Fibroblast of lung (primary cell): ENCODE measurements at regions not wholly inside any gene's neighbourhood (a gene's known extent, or its start where the extent isn't known, plus 50 kb on each side); places are given as distances from the start of the nearest gene placed in this dataset.

ENCODE experiments used
- DNase-seq, 2 donors: peaks; one replicate each; pipeline versions ENCODE4 v3.0.0 to v3.0.0-alpha.2; 2010; ENCODE audit warnings: low read depth in 2 of 2
- H2AFZ ChIP-seq: 2 replicates; pipeline ENCODE4 v1.5.1; 2012; ENCODE audit warnings: low read length, control low read depth, inconsistent platforms
- H3K27ac ChIP-seq: 2 replicates; pipeline ENCODE4 v1.5.1; 2011; ENCODE audit warnings: low read length, control low read depth; ENCODE audit not compliant: insufficient read depth
- H3K27me3 ChIP-seq: 2 replicates; pipeline ENCODE4 v1.5.1; 2011; ENCODE audit warnings: mild to moderate bottlenecking, low read length; ENCODE audit not compliant: control insufficient read depth, insufficient read depth
- H3K36me3 ChIP-seq: 2 replicates; pipeline ENCODE4 v1.5.1; 2011; ENCODE audit warnings: low read length; ENCODE audit not compliant: control insufficient read depth, insufficient read depth
- H3K4me1 ChIP-seq: 2 replicates; pipeline ENCODE4 v1.5.1; 2011; ENCODE audit warnings: low read length; ENCODE audit not compliant: control insufficient read depth, insufficient read depth; ENCODE audit errors: extremely low read depth
- H3K4me2 ChIP-seq: 2 replicates; pipeline ENCODE4 v1.5.1; 2011; ENCODE audit warnings: low read length, control low read depth; ENCODE audit not compliant: insufficient read depth; ENCODE audit errors: extremely low read depth
- H3K4me3 ChIP-seq, 4 experiments: fragments of 200-600 bp in 1 of 4; sonication (generic) in 1 of 4; replicated peaks in 1 of 4; 2 replicates each; pipeline ENCODE4 v1.5.1; 2011 to 2016; ENCODE audit warnings: low read length in 4 of 4, low read depth in 3 of 4, mild to moderate bottlenecking in 3 of 4, control low read depth in 2 of 4, inconsistent platforms in 1 of 4, mixed read lengths in 1 of 4; ENCODE audit not compliant: insufficient read depth in 1 of 4; ENCODE audit errors: control extremely low read depth in 1 of 4
- H3K79me2 ChIP-seq: 2 replicates; pipeline ENCODE4 v1.5.1; 2012; ENCODE audit warnings: mild to moderate bottlenecking, low read length, inconsistent platforms; ENCODE audit not compliant: control insufficient read depth, insufficient read depth
- H3K9ac ChIP-seq: 2 replicates; pipeline ENCODE4 v1.5.1; 2011; ENCODE audit warnings: mild to moderate bottlenecking, low read length, control low read depth; ENCODE audit not compliant: insufficient read depth
- H3K9me3 ChIP-seq: 2 replicates; pipeline ENCODE4 v1.5.1; 2012; ENCODE audit warnings: low read depth, low read length; ENCODE audit not compliant: control insufficient read depth, insufficient read depth
- H4K20me1 ChIP-seq: 2 replicates; pipeline ENCODE4 v1.5.1; 2011; ENCODE audit warnings: low read length; ENCODE audit not compliant: control insufficient read depth, insufficient read depth; ENCODE audit errors: extremely low read depth
- CTCF ChIP-seq, 2 donors: IDR thresholded peaks in 1 of 2; conservative IDR thresholded peaks in 1 of 2; 1 replicate in 1 of 2; 2 replicates in 1 of 2; pipeline ENCODE4 v1.5.1; 2011 to 2012; ENCODE audit warnings: low read length in 2 of 2, control low read depth in 1 of 2, inconsistent platforms in 1 of 2, low read depth in 1 of 2, mild to moderate bottlenecking in 1 of 2
- EZH2 ChIP-seq: IDR thresholded peaks from 2 replicates; pipeline ENCODE4 v1.5.1; 2012; ENCODE audit warnings: low read length, control low read depth, mild to moderate bottlenecking; ENCODE audit errors: missing control alignments

DNA sequence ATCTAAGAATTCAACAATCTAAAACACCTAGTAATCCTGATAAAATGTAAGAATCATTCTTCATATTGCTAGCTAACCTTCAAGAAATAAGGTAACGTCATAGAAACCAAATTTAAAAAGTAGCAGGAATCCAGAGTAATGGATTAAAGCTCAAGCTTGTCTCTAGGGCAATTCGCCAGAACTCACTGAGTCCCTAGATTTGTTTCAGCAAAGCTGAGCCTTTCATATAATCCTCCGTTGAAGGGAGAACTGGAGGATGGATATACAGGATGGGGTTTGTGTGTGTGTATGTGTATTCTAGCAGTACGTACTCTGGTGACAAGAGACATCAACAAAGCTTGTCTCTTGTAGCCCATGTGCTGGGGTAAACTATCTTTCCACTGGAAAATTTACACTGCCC, 2173.5 kb upstream of the AGA start:
- no peak for DNase-seq
- Histone ChIP-seq H3K27me3 (no peaks in the 10 kb centered on the region), H3K9me3 (no peaks in the 10 kb centered on the region), H4K20me1 (no peaks in the 10 kb centered on the region), H3K4me3 (no peak overlapping the region), H3K9ac (no peak overlapping the region), H3K27ac (no peak overlapping the region), H3K4me2 (no peak overlapping the region), H2AFZ (no peak overlapping the region), H3K4me1 (no peaks in the 10 kb centered on the region), H3K36me3 (no peaks in the 10 kb centered on the region), H3K79me2 (no peaks in the 10 kb centered on the region)
- TF ChIP-seq EZH2, result no peak
- TF ChIP-seq CTCF (conservative IDR thresholded peaks at IDR 0.05 in 1 of 2, IDR thresholded peaks at IDR 0.05 in 1 of 2; ENCODE audit: low read depth in 1 of 2, low read length in 2 of 2), result no peak

DNA sequence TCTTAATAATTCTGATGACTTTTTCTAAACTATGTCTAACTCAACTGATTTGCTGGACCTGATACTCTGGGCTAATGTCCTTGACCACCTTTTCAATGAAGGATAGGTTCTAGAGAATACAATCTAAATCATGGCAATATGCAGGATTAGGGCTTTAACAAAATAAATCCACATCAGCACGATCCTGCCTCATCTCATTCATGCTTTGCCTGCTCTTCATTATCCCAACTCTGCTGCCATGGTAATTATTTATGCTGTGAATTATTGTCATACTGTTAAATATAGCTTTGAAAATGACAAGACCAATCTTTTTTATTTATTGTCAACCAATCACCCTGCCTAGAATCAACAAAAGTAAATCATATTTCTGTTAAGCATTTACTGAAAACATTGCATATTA, 2176.7 kb upstream of the AGA start:
- H3K4me1 ChIP-seq, result no peaks in the 10 kb centered on the region
- H3K36me3 ChIP-seq, result no peaks in the 10 kb centered on the region
- H3K4me2 ChIP-seq, result no peak overlapping the region
- TF ChIP-seq EZH2 (no peak), CTCF (conservative IDR thresholded peaks at IDR 0.05 in 1 of 2, IDR thresholded peaks at IDR 0.05 in 1 of 2; ENCODE audit: low read depth in 1 of 2, low read length in 2 of 2) (no peak)
- H2AFZ ChIP-seq, result no peak overlapping the region
- H3K79me2 ChIP-seq, result no peaks in the 10 kb centered on the region
- no peak overlapping the region for H3K27ac ChIP-seq
- DNase-seq, result no peak
- no peak overlapping the region for H3K9ac ChIP-seq
- H3K9me3 ChIP-seq, result no peaks in the 10 kb centered on the region
- H3K4me3 ChIP-seq, result no peak overlapping the region
- H4K20me1 ChIP-seq, result no peaks in the 10 kb centered on the region
- H3K27me3 ChIP-seq, result no peaks in the 10 kb centered on the region

GRCh38 chr4:179624768-179625181, 2182.5 kb upstream of the AGA start:
- Histone ChIP-seq H3K4me2 (no peak overlapping the region), H3K4me1 (no peaks in the 10 kb centered on the region), H3K9me3 (no peaks in the 10 kb centered on the region), H3K79me2 (no peaks in the 10 kb centered on the region), H3K27ac (peak overlapping the region; percentile 68), H3K36me3 (no peaks in the 10 kb centered on the region), H3K4me3 (no peak overlapping the region), H2AFZ (peak overlapping the region; percentile 17), H3K9ac (no peak overlapping the region), H3K27me3 (no peaks in the 10 kb centered on the region), H4K20me1 (no peaks in the 10 kb centered on the region)
- TF ChIP-seq EZH2 (no peak), CTCF (conservative IDR thresholded peaks at IDR 0.05 in 1 of 2, IDR thresholded peaks at IDR 0.05 in 1 of 2; ENCODE audit: low read depth in 1 of 2, low read length in 2 of 2) (no peak)
- DNase-seq, result peak; percentile 74 to 90
